Hepatocyte (in vitro differentiated cells): ENCODE measurements at regions not wholly inside any gene's neighbourhood (a gene's known extent, or its start where the extent isn't known, plus 50 kb on each side); places are given as distances from the start of the nearest gene placed in this dataset.
A peak's percentile ranks its signal among the peaks of the same experiment; 100 is the strongest.

Experiments used
- DNase-seq: peaks from one replicate; pipeline ENCODE4 v3.0.0-alpha.2; 2016; ENCODE audit warnings: low spot score
- H2AFZ ChIP-seq: fragments of 200-600 bp; sonication (generic); 2 replicates; pipeline ENCODE4 v1.6.0; 2016; ENCODE audit warnings: antibody characterized with exemption, mild to moderate bottlenecking
- H3K27ac ChIP-seq: fragments of 200-600 bp; sonication (generic); 2 replicates; pipeline ENCODE4 v1.5.1; 2016; ENCODE audit warnings: mild to moderate bottlenecking
- H3K27me3 ChIP-seq: fragments of 200-600 bp; sonication (generic); 2 replicates; pipeline ENCODE4 v1.6.1; 2016
- H3K36me3 ChIP-seq: fragments of 200-600 bp; sonication (generic); replicated peaks from 2 replicates; pipeline ENCODE4 v1.5.1; 2016; ENCODE audit warnings: low read depth; ENCODE audit not compliant: insufficient read depth
- H3K4me1 ChIP-seq: fragments of 200-600 bp; sonication (generic); 2 replicates; pipeline ENCODE4 v1.5.1; 2016; ENCODE audit warnings: mild to moderate bottlenecking, moderate library complexity; ENCODE audit not compliant: insufficient read depth
- H3K4me2 ChIP-seq: fragments of 200-600 bp; sonication (generic); 2 replicates; pipeline ENCODE4 v1.6.0; 2016
- H3K4me3 ChIP-seq: fragments of 200-600 bp; sonication (generic); 2 replicates; pipeline ENCODE4 v1.5.1; 2016; ENCODE audit warnings: mild to moderate bottlenecking
- H3K79me2 ChIP-seq: fragments of 200-600 bp; sonication (generic); 2 replicates; pipeline ENCODE4 v1.6.0; 2017; ENCODE audit warnings: mild to moderate bottlenecking
- H3K9me2 ChIP-seq: fragments of 200-600 bp; sonication (generic); replicated peaks from 2 replicates; pipeline ENCODE4 v1.6.0; 2017; ENCODE audit warnings: mild to moderate bottlenecking; ENCODE audit not compliant: insufficient read depth
- H3K9me3 ChIP-seq: fragments of 200-600 bp; sonication (generic); 2 replicates; pipeline ENCODE4 v1.5.1; 2016; ENCODE audit warnings: low read depth, mild to moderate bottlenecking
- H4K20me1 ChIP-seq: fragments of 200-600 bp; sonication (generic); 2 replicates; pipeline ENCODE4 v1.6.0; 2016; ENCODE audit warnings: mild to moderate bottlenecking; ENCODE audit not compliant: insufficient read depth, poor library complexity, severe bottlenecking
- CTCF ChIP-seq: fragments of 200-600 bp; sonication (generic); IDR thresholded peaks from 2 replicates; pipeline ENCODE4 v1.5.1; 2016; ENCODE audit warnings: antibody characterized with exemption, mild to moderate bottlenecking; ENCODE audit not compliant: poor library complexity
- EZH2 ChIP-seq: fragments of 200-600 bp; sonication (generic); IDR thresholded peaks from 2 replicates; pipeline ENCODE4 v1.6.1; 2016; ENCODE audit warnings: antibody characterized with exemption, mild to moderate bottlenecking, borderline replicate concordance
- EZH2phosphoT487 ChIP-seq: fragments of 200-600 bp; sonication (generic); IDR thresholded peaks from one replicate; pipeline ENCODE4 v1.6.1; 2018; ENCODE audit warnings: antibody characterized with exemption, mild to moderate bottlenecking, low read depth, moderate library complexity; ENCODE audit not compliant: unreplicated experiment, severe bottlenecking
- WGBS: methylation state at CpG from one replicate; pipeline ENCODE4 v1.1.6; 2016; ENCODE audit warnings: low lambda C conversion rate; ENCODE audit errors: missing lambda C conversion rate; 5-methylcytosine and 5-hydroxymethylcytosine counted together

DNA sequence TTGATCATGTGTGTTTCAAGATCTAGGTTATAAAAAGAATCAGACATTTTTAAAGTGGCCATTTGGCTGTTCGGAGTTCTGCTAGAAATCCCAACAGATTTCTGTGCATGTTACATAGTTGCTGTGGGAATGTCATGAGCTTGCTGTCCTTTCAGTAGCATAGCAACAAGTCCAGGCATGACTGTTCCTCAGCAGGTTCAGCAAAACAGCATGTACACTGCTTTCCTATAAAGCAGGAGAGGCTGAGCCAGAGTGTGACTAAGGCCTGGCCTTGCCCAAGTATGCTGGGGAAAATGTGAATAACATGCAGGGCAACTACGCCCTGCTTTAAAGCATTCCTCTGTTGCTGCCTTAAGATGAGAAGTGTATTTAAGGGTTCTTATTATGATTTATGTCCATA is 217.1 kb upstream of the SMIM31 start:
- no peaks in the 10 kb centered on the region for H3K9me3 ChIP-seq
- no peaks in the 10 kb centered on the region for H3K79me2 ChIP-seq
- H3K27me3 ChIP-seq, result no peaks in the 10 kb centered on the region
- DNase-seq, result peak; percentile 74
- 63% methylated on average over 2 of the region's 2 CpGs for WGBS
- peak overlapping the region; percentile 52 for H3K27ac ChIP-seq
- H3K9me2 ChIP-seq, result no peaks in the 10 kb centered on the region
- no peaks in the 10 kb centered on the region for H4K20me1 ChIP-seq
- H3K36me3 ChIP-seq, result no peaks in the 10 kb centered on the region
- H3K4me1 ChIP-seq, result no peaks in the 10 kb centered on the region
- no peak overlapping the region for H3K4me2 ChIP-seq
- H3K4me3 ChIP-seq, result no peak overlapping the region
- TF ChIP-seq EZH2phosphoT487, result no peak
- no peak for TF ChIP-seq EZH2
- no peak for TF ChIP-seq CTCF
- H2AFZ ChIP-seq, result no peak overlapping the region

DNA sequence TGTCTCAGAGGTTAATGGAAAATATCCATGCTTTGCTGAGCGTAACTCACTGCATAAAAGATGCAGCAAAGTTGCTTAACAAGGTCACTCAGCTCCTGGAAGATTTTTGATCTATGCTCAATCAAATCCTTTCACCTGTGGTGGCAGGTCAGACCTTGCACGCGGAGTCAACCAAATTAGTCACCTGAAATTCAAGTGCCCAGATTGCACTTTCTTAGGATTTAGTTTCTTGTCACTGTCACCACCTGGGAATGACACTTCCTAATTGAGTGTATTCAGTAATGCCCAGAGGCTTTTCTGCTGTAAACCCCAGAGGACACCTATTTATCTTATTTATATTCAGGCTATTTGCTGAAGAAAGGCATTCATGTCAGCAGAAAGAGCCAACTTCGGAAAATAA is 215.8 kb upstream of the SMIM31 start:
- Histone ChIP-seq H3K4me3 (no peak overlapping the region), H3K4me2 (no peak overlapping the region), H3K9me3 (no peaks in the 10 kb centered on the region), H3K79me2 (no peaks in the 10 kb centered on the region), H3K9me2 (no peaks in the 10 kb centered on the region), H4K20me1 (no peaks in the 10 kb centered on the region), H2AFZ (no peak overlapping the region), H3K36me3 (no peaks in the 10 kb centered on the region), H3K27ac (no peak overlapping the region), H3K27me3 (no peaks in the 10 kb centered on the region), H3K4me1 (no peaks in the 10 kb centered on the region)
- TF ChIP-seq EZH2, result no peak
- TF ChIP-seq CTCF, result no peak
- DNase-seq, result no peak
- 80% methylated on average over 4 of the region's 4 CpGs for WGBS

GRCh38 chr4:164540987-164541386 is 212.9 kb upstream of the SMIM31 start:
- Histone ChIP-seq H3K4me1 (no peaks in the 10 kb centered on the region), H3K4me3 (no peak overlapping the region), H3K27me3 (no peaks in the 10 kb centered on the region), H2AFZ (no peak overlapping the region), H3K36me3 (no peaks in the 10 kb centered on the region), H3K9me3 (no peaks in the 10 kb centered on the region), H3K4me2 (no peak overlapping the region), H3K9me2 (no peaks in the 10 kb centered on the region), H4K20me1 (no peaks in the 10 kb centered on the region), H3K79me2 (no peaks in the 10 kb centered on the region), H3K27ac (no peak overlapping the region)
- no peak for TF ChIP-seq EZH2phosphoT487
- no peak for TF ChIP-seq EZH2
- TF ChIP-seq CTCF, result no peak
- 97% methylated on average over 2 of the region's 2 CpGs for WGBS
- DNase-seq, result no peak

DNA sequence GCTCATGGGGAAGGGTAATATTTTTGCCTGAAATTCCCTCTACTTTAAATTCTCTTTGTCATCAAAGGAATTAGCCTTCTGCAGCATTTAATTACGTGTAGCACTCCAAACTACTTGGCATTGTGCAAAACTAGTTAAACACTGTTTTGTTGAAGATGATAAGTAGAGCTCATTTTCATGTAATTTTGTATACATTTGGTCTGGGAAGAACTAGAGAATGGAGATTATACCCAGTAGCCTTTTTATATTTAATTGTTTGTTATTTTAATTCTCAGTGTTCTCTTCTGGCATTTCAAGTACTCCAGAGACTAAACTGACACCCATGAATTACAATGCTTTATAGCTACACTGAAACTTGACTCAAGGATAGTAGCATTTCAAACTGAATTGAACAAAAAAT is 211.5 kb upstream of the SMIM31 start:
- DNase-seq, result no peak
- Histone ChIP-seq H3K4me2 (no peak overlapping the region), H3K27ac (no peak overlapping the region), H3K79me2 (no peaks in the 10 kb centered on the region), H3K9me2 (no peaks in the 10 kb centered on the region), H3K36me3 (no peaks in the 10 kb centered on the region), H2AFZ (no peak overlapping the region), H4K20me1 (no peaks in the 10 kb centered on the region), H3K4me3 (no peak overlapping the region), H3K9me3 (no peaks in the 10 kb centered on the region), H3K4me1 (no peaks in the 10 kb centered on the region), H3K27me3 (no peaks in the 10 kb centered on the region)
- no peak for TF ChIP-seq CTCF
- no peak for TF ChIP-seq EZH2phosphoT487
- no peak for TF ChIP-seq EZH2
- WGBS, result 71% methylated on average over 1 of the region's 1 CpG
